ENCODE measurements at regions not wholly inside any gene's neighbourhood (a gene's known extent, or its start where the extent isn't known, plus 50 kb on each side); places are given as distances from the start of the nearest gene placed in this dataset.

DNA sequence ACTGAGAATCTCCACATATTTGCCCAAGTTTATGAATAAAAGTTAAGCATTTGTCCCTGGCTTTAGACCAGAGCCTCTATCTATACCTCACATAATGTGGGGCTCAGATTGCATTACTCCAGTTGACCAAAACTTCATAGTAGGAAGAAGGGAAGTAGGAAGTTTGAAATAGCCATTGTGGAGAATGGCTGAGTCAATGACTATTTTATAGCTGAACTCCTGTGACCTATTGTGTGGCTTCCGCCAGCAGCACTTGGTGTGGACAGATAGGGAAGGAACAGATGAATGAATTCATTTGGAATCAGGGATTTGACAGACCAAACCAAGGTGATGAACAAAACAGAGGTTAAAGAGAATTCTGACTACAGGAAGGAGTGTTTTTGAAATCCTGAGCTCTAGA is 92.9 kb upstream of the LPAR1 start (continued):
- TF ChIP-seq FOXP1 (CRISPR knock-in tag; IDR thresholded peaks at IDR 0.05; ENCODE audit: borderline replicate concordance) (no peak), NR2C2 (CRISPR knock-in tag; IDR thresholded peaks at IDR 0.05) (no peak), NFYB (CRISPR knock-in tag; conservative IDR thresholded peaks at IDR 0.05; ENCODE audit: low read depth) (no peak), MYBL2 (CRISPR knock-in tag; IDR thresholded peaks at IDR 0.05) (no peak), RORB (CRISPR knock-in tag; IDR thresholded peaks at IDR 0.05) (no peak)
- TF ChIP-seq, protein P1, sequence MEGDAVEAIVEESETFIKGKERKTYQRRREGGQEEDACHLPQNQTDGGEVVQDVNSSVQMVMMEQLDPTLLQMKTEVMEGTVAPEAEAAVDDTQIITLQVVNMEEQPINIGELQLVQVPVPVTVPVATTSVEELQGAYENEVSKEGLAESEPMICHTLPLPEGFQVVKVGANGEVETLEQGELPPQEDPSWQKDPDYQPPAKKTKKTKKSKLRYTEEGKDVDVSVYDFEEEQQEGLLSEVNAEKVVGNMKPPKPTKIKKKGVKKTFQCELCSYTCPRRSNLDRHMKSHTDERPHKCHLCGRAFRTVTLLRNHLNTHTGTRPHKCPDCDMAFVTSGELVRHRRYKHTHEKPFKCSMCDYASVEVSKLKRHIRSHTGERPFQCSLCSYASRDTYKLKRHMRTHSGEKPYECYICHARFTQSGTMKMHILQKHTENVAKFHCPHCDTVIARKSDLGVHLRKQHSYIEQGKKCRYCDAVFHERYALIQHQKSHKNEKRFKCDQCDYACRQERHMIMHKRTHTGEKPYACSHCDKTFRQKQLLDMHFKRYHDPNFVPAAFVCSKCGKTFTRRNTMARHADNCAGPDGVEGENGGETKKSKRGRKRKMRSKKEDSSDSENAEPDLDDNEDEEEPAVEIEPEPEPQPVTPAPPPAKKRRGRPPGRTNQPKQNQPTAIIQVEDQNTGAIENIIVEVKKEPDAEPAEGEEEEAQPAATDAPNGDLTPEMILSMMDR (IDR thresholded peaks at IDR 0.05) = no peak
- TF ChIP-seq, protein P2, sequence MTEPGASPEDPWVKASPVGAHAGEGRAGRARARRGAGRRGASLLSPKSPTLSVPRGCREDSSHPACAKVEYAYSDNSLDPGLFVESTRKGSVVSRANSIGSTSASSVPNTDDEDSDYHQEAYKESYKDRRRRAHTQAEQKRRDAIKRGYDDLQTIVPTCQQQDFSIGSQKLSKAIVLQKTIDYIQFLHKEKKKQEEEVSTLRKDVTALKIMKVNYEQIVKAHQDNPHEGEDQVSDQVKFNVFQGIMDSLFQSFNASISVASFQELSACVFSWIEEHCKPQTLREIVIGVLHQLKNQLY (CRISPR knock-in tag; IDR thresholded peaks at IDR 0.05) = no peak

DNA sequence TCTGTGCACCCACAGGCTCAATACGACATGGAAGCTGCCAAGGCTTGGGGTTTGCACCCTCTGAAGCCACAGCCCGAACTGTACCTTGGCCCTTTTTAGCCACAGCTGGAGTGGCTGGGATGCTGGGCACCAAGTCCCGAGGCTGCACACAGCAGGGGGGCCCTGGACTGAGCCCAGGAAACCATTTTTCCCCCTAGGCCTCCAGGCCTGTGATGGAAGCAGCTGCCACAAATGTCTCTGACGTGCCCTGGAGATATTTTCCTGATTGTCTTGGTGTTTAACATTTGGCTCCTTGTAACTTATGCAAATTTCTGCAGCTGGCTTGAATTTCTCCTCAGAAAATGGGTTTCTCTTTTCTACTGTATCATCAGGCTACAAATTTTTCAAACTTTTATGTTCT is 82.3 kb upstream of the LPAR1 start:
- CTCF ChIA-PET = no interaction called here
- ATAC-seq = no peak
- H3K36me3 Mint-ChIP-seq = peaks cover 23% of the 10 kb centered on the region
- peaks cover 36% of the 10 kb centered on the region for H3K9me3 Mint-ChIP-seq
- H3K4me3 Mint-ChIP-seq = no peak overlapping the region
- TF ChIP-seq NR2C2 (CRISPR knock-in tag; IDR thresholded peaks at IDR 0.05) (no peak), SP1 (CRISPR knock-in tag; conservative IDR thresholded peaks at IDR 0.05) (no peak), FOXP1 (CRISPR knock-in tag; IDR thresholded peaks at IDR 0.05; ENCODE audit: borderline replicate concordance) (no peak)
- TF ChIP-seq, protein P3, sequence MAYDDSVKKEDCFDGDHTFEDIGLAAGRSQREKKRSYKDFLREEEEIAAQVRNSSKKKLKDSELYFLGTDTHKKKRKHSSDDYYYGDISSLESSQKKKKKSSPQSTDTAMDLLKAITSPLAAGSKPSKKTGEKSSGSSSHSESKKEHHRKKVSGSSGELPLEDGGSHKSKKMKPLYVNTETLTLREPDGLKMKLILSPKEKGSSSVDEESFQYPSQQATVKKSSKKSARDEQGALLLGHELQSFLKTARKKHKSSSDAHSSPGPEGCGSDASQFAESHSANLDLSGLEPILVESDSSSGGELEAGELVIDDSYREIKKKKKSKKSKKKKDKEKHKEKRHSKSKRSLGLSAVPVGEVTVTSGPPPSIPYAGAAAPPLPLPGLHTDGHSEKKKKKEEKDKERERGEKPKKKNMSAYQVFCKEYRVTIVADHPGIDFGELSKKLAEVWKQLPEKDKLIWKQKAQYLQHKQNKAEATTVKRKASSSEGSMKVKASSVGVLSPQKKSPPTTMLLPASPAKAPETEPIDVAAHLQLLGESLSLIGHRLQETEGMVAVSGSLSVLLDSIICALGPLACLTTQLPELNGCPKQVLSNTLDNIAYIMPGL (CRISPR knock-in tag; IDR thresholded peaks at IDR 0.05) = no peak
- TF ChIP-seq, protein P4, sequence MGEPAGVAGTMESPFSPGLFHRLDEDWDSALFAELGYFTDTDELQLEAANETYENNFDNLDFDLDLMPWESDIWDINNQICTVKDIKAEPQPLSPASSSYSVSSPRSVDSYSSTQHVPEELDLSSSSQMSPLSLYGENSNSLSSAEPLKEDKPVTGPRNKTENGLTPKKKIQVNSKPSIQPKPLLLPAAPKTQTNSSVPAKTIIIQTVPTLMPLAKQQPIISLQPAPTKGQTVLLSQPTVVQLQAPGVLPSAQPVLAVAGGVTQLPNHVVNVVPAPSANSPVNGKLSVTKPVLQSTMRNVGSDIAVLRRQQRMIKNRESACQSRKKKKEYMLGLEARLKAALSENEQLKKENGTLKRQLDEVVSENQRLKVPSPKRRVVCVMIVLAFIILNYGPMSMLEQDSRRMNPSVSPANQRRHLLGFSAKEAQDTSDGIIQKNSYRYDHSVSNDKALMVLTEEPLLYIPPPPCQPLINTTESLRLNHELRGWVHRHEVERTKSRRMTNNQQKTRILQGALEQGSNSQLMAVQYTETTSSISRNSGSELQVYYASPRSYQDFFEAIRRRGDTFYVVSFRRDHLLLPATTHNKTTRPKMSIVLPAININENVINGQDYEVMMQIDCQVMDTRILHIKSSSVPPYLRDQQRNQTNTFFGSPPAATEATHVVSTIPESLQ (CRISPR knock-in tag; IDR thresholded peaks at IDR 0.05) = no peak
- no peak for DNase-seq (ENCODE audit: low spot score)
- H3K27me3 Mint-ChIP-seq (ENCODE audit: low read depth) = peaks cover 2% of the 10 kb centered on the region; the same call in 1 of the 2 replicates
- POLR2A ChIA-PET = no interaction called here
- H3K27ac Mint-ChIP-seq = no peak overlapping the region
- H3K4me1 Mint-ChIP-seq = no peaks in the 10 kb centered on the region

DNA sequence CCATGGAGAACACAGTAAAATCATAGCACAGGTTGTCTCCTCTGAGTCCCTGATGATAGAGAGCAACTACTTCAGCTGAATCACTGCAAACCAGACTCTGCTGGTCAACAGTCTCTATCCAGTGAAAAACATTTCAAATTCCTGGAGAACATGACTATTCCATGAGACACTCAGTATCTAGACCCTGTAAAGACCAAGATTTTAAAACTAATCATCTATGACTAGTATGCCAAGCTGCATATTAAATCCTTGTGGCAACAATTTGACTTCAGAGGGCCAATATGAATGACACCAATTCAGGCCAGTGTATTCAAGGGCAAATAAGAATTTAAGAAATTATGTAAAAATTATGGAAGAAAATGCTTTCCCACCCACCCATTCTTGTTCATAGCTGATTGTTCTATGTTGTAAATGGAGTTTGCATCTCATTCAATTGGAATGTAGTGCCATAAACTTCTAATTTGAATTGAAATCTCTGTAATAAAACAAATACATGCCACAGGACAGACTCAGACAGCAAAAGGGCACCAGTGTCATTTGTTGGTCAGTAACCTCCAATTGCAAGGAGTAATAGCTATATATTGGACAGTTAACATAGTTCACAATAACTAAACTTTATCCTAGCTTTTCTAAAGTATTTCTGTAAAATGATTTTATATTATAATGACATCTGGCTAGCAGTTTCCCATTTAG is 80.1 kb upstream of the LPAR1 start:
- no peak for DNase-seq (ENCODE audit: low spot score)
- H3K9me3 Mint-ChIP-seq = peaks cover 34% of the 10 kb centered on the region
- no peak overlapping the region for H3K4me3 Mint-ChIP-seq
- ChIA-PET POLR2A (no interaction called here), CTCF (no interaction called here)
- H3K36me3 Mint-ChIP-seq = peaks cover 23% of the 10 kb centered on the region
- ATAC-seq = no peak
- no peak overlapping the region for H3K27ac Mint-ChIP-seq
- H3K27me3 Mint-ChIP-seq (ENCODE audit: low read depth) = peaks cover 2% of the 10 kb centered on the region; the same call in 1 of the 2 replicates
- H3K4me1 Mint-ChIP-seq = no peaks in the 10 kb centered on the region
- TF ChIP-seq ZNF423 (CRISPR knock-in tag; IDR thresholded peaks at IDR 0.05) (no peak), EMX1 (CRISPR knock-in tag; IDR thresholded peaks at IDR 0.05) (no peak), ZBTB21 (CRISPR knock-in tag; IDR thresholded peaks at IDR 0.05; ENCODE audit: borderline replicate concordance) (no peak), NR3C1 (CRISPR knock-in tag; conservative IDR thresholded peaks at IDR 0.05; ENCODE audit: low read depth) (no peak), ZNF416 (CRISPR knock-in tag; IDR thresholded peaks at IDR 0.05) (no peak)
- TF ChIP-seq, protein P5, sequence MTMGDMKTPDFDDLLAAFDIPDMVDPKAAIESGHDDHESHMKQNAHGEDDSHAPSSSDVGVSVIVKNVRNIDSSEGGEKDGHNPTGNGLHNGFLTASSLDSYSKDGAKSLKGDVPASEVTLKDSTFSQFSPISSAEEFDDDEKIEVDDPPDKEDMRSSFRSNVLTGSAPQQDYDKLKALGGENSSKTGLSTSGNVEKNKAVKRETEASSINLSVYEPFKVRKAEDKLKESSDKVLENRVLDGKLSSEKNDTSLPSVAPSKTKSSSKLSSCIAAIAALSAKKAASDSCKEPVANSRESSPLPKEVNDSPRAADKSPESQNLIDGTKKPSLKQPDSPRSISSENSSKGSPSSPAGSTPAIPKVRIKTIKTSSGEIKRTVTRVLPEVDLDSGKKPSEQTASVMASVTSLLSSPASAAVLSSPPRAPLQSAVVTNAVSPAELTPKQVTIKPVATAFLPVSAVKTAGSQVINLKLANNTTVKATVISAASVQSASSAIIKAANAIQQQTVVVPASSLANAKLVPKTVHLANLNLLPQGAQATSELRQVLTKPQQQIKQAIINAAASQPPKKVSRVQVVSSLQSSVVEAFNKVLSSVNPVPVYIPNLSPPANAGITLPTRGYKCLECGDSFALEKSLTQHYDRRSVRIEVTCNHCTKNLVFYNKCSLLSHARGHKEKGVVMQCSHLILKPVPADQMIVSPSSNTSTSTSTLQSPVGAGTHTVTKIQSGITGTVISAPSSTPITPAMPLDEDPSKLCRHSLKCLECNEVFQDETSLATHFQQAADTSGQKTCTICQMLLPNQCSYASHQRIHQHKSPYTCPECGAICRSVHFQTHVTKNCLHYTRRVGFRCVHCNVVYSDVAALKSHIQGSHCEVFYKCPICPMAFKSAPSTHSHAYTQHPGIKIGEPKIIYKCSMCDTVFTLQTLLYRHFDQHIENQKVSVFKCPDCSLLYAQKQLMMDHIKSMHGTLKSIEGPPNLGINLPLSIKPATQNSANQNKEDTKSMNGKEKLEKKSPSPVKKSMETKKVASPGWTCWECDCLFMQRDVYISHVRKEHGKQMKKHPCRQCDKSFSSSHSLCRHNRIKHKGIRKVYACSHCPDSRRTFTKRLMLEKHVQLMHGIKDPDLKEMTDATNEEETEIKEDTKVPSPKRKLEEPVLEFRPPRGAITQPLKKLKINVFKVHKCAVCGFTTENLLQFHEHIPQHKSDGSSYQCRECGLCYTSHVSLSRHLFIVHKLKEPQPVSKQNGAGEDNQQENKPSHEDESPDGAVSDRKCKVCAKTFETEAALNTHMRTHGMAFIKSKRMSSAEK (CRISPR knock-in tag; IDR thresholded peaks at IDR 0.05; ENCODE audit: borderline replicate concordance) = no peak
- TF ChIP-seq, protein P6, sequence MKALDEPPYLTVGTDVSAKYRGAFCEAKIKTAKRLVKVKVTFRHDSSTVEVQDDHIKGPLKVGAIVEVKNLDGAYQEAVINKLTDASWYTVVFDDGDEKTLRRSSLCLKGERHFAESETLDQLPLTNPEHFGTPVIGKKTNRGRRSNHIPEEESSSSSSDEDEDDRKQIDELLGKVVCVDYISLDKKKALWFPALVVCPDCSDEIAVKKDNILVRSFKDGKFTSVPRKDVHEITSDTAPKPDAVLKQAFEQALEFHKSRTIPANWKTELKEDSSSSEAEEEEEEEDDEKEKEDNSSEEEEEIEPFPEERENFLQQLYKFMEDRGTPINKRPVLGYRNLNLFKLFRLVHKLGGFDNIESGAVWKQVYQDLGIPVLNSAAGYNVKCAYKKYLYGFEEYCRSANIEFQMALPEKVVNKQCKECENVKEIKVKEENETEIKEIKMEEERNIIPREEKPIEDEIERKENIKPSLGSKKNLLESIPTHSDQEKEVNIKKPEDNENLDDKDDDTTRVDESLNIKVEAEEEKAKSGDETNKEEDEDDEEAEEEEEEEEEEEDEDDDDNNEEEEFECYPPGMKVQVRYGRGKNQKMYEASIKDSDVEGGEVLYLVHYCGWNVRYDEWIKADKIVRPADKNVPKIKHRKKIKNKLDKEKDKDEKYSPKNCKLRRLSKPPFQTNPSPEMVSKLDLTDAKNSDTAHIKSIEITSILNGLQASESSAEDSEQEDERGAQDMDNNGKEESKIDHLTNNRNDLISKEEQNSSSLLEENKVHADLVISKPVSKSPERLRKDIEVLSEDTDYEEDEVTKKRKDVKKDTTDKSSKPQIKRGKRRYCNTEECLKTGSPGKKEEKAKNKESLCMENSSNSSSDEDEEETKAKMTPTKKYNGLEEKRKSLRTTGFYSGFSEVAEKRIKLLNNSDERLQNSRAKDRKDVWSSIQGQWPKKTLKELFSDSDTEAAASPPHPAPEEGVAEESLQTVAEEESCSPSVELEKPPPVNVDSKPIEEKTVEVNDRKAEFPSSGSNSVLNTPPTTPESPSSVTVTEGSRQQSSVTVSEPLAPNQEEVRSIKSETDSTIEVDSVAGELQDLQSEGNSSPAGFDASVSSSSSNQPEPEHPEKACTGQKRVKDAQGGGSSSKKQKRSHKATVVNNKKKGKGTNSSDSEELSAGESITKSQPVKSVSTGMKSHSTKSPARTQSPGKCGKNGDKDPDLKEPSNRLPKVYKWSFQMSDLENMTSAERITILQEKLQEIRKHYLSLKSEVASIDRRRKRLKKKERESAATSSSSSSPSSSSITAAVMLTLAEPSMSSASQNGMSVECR (CRISPR knock-in tag; IDR thresholded peaks at IDR 0.05; ENCODE audit: borderline replicate concordance) = no peak
- TF ChIP-seq, protein P7, sequence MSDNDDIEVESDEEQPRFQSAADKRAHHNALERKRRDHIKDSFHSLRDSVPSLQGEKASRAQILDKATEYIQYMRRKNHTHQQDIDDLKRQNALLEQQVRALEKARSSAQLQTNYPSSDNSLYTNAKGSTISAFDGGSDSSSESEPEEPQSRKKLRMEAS (CRISPR knock-in tag; IDR thresholded peaks at IDR 0.05) = no peak
